ENCODE measurements at regions not wholly inside any gene's neighbourhood (a gene's known extent, or its start where the extent isn't known, plus 50 kb on each side); places are given as distances from the start of the nearest gene placed in this dataset.

- TF ChIP-seq, protein P1, sequence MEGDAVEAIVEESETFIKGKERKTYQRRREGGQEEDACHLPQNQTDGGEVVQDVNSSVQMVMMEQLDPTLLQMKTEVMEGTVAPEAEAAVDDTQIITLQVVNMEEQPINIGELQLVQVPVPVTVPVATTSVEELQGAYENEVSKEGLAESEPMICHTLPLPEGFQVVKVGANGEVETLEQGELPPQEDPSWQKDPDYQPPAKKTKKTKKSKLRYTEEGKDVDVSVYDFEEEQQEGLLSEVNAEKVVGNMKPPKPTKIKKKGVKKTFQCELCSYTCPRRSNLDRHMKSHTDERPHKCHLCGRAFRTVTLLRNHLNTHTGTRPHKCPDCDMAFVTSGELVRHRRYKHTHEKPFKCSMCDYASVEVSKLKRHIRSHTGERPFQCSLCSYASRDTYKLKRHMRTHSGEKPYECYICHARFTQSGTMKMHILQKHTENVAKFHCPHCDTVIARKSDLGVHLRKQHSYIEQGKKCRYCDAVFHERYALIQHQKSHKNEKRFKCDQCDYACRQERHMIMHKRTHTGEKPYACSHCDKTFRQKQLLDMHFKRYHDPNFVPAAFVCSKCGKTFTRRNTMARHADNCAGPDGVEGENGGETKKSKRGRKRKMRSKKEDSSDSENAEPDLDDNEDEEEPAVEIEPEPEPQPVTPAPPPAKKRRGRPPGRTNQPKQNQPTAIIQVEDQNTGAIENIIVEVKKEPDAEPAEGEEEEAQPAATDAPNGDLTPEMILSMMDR (IDR thresholded peaks at IDR 0.05; ENCODE audit: control insufficient read depth, extremely low read depth, insufficient read depth), result no peak
- no peak for DNase-seq (ENCODE audit: low read depth)
These were observed 525.9 kb upstream of the ZFP42 start for GRCh38 chr4:187469627-187470026.

GRCh38 chr4:187470061-187470460, 525.5 kb upstream of the ZFP42 start:
- no peak overlapping the region for H3K4me3 ChIP-seq (ENCODE audit: low read depth, low read length)
- TF ChIP-seq, protein P1 (IDR thresholded peaks at IDR 0.05; ENCODE audit: control insufficient read depth, extremely low read depth, insufficient read depth), result no peak
- no peak for DNase-seq (ENCODE audit: low read depth)

More at GRCh38 chr4:187469627-187470026, 525.9 kb upstream of the ZFP42 start:
- no peak overlapping the region for H3K4me3 ChIP-seq (ENCODE audit: low read depth, low read length)

DNA sequence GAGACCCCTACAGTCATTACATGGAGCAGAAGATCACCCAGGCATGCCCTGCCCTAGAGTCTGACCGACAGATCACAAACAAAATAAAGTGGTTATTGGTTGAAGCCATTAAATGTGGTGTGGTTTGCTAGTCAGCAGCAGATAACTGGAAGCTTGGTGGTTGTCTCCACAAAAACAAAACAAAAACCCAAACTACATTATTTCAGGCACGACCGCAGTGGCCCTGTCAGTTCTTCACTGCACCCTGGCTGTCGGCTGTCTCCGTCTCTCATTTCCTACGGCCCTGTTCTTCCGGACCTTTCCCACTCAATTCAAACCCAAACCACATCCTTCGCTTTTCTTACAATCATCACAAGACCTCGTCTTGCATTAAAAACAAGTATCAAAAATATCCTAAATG, 521.3 kb upstream of the ZFP42 start:
- TF ChIP-seq, protein P1 (IDR thresholded peaks at IDR 0.05; ENCODE audit: control insufficient read depth, extremely low read depth, insufficient read depth), result no peak
- no peak overlapping the region for H3K4me3 ChIP-seq (ENCODE audit: low read depth, low read length)
- DNase-seq (ENCODE audit: low read depth), result no peak

- H3K4me3 ChIP-seq (ENCODE audit: low read depth, low read length), result no peak overlapping the region
- TF ChIP-seq, protein P1 (IDR thresholded peaks at IDR 0.05; ENCODE audit: control insufficient read depth, extremely low read depth, insufficient read depth), result no peak
- no peak for DNase-seq (ENCODE audit: low read depth)
These were observed 519.7 kb upstream of the ZFP42 start for GRCh38 chr4:187475901-187476300.

- no peak overlapping the region for H3K4me3 ChIP-seq (ENCODE audit: low read depth, low read length)
- TF ChIP-seq, protein P1 (IDR thresholded peaks at IDR 0.05; ENCODE audit: control insufficient read depth, extremely low read depth, insufficient read depth), result no peak
- no peak for DNase-seq (ENCODE audit: low read depth)
These were observed 518.3 kb upstream of the ZFP42 start for GRCh38 chr4:187477224-187477623.

DNA sequence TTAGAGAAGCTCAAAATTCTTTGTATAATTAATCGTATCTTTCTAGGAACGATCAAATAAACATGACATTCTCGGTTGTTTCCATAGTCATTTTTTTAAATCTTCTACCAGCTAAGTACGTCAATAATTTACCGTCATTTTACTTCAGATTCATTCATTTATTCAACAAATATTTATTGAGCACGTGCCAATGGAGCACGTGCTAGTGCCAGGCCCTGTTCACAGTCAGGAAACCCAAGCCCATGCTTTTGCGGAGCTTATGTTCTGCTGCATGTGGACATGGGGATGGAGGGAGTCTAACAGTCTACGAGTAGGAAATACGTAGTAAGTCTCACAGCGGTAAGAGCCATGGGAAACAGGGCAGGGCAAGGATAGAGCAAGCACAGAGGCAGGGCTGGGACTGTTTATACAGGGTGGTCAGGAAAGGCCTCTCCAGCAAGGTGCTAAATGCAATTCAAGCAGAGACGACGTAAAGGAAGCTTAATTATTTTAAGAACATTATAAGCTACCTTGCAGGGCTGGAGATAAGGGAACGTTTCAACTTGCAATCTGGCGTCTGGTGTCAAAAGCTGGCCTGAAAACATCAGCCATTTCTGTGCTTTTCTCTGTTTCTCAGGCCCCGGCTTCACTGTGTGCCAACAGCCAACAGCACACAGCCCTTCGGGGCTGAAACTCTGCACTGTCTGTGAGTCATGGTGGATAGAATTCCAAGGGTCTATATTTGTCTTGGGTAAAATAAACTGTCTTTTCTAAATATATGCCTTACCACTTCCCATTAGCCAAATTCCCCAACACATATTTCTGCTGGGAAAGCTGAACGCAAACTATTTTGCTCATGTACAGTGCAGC, 517.1 kb upstream of the ZFP42 start:
- no peak overlapping the region for H3K4me3 ChIP-seq (ENCODE audit: low read depth, low read length)

More for the DNA sequence above, 517.1 kb upstream of the ZFP42 start:
- no peak for DNase-seq (ENCODE audit: low read depth)
- TF ChIP-seq, protein P1 (IDR thresholded peaks at IDR 0.05; ENCODE audit: control insufficient read depth, extremely low read depth, insufficient read depth), result no peak
